ENCODE measurements at regions not wholly inside any gene's neighbourhood (a gene's known extent, or its start where the extent isn't known, plus 50 kb on each side); places are given as distances from the start of the nearest gene placed in this dataset.
"Not testable (repeated sequence)": the region's sequence is repeated elsewhere in the genome, so short reads cannot be mapped to it uniquely, and the experiment has no call there.

- no peak for DNase-seq
These were observed 51.4 kb upstream of the RGL1 start for GRCh38 chr1:183753464-183753891.

GRCh38 chr1:183744132-183744913, 60.6 kb upstream of the RGL1 start:
- DNase-seq = no peak

GRCh38 chr1:183742355-183742754, 62.6 kb upstream of the RGL1 start:
- no peak for DNase-seq

- no peak for DNase-seq
These were observed 65.1 kb upstream of the RGL1 start for GRCh38 chr1:183739741-183740271.

GRCh38 chr1:183739082-183739481, 65.8 kb upstream of the RGL1 start:
- no peak for DNase-seq

GRCh38 chr1:183737916-183738315, 67.0 kb upstream of the RGL1 start:
- DNase-seq = not testable (repeated sequence)

GRCh38 chr1:183736343-183736742, 68.6 kb upstream of the RGL1 start:
- DNase-seq = no peak

- DNase-seq = no peak
These were observed 69.7 kb upstream of the RGL1 start for GRCh38 chr1:183735069-183735860.

- no peak for DNase-seq
These were observed 70.3 kb upstream of the RGL1 start for GRCh38 chr1:183734543-183735036.

- peak in 1 of 3 experiments; percentile 63 for DNase-seq
These were observed 71.2 kb upstream of the RGL1 start for GRCh38 chr1:183733715-183734114.

GRCh38 chr1:183732236-183732880, 72.6 kb upstream of the RGL1 start:
- DNase-seq = no peak

- no peak for DNase-seq
These were observed 73.9 kb upstream of the RGL1 start for GRCh38 chr1:183730886-183731573.

GRCh38 chr1:183730107-183730724, 74.7 kb upstream of the RGL1 start:
- no peak for DNase-seq

GRCh38 chr1:183726825-183727224, 73.7 kb upstream of the APOBEC4 start:
- no peak for DNase-seq

GRCh38 chr1:183724350-183725042, 71.4 kb upstream of the APOBEC4 start:
- no peak for DNase-seq

- DNase-seq = no peak
These were observed 70.5 kb upstream of the APOBEC4 start for GRCh38 chr1:183723571-183723970.

GRCh38 chr1:183721041-183721440, 67.9 kb upstream of the APOBEC4 start:
- DNase-seq = no peak

- DNase-seq = no peak
These were observed 66.9 kb upstream of the APOBEC4 start for GRCh38 chr1:183720028-183720427.

- DNase-seq = peak in 1 of 3 experiments; percentile 59
These were observed 66.2 kb upstream of the APOBEC4 start for GRCh38 chr1:183719289-183719688.

GRCh38 chr1:183716286-183716685, 63.2 kb upstream of the APOBEC4 start:
- DNase-seq = no peak

GRCh38 chr1:183711741-183712361, 58.7 kb upstream of the APOBEC4 start:
- DNase-seq = no peak

Data from NCI-H1417 (cell line).